SIG-M5 treated with dmso at 0.1 percent for 504 hours (cell line): ENCODE measurements at regions not wholly inside any gene's neighbourhood (a gene's known extent, or its start where the extent isn't known, plus 50 kb on each side); places are given as distances from the start of the nearest gene placed in this dataset.

ENCODE experiments used
- DNase-seq: peaks from one replicate; lab custom pipeline; 2025; ENCODE audit not compliant: unreplicated experiment; lab: John Stamatoyannopoulos, UW

GRCh38 chr5:107090506-107090905 lies 580.2 kb downstream of the EFNA5 start:
- no peak for DNase-seq

GRCh38 chr5:107088907-107089306 lies 581.8 kb downstream of the EFNA5 start:
- no peak for DNase-seq

GRCh38 chr5:107085572-107085971 lies 585.2 kb downstream of the EFNA5 start:
- no peak for DNase-seq

- DNase-seq: no peak
Observed at GRCh38 chr5:107074996-107075395, 595.7 kb downstream of the EFNA5 start.

- DNase-seq: no peak
Observed at GRCh38 chr5:107072967-107073366, 597.8 kb downstream of the EFNA5 start.

GRCh38 chr5:107072440-107072839 lies 598.3 kb downstream of the EFNA5 start:
- DNase-seq: no peak

- no peak for DNase-seq
Observed at GRCh38 chr5:107068782-107069181, 602.0 kb downstream of the EFNA5 start.

- no peak for DNase-seq
Observed at GRCh38 chr5:107067395-107067794, 603.3 kb downstream of the EFNA5 start.

- DNase-seq: no peak
Observed at GRCh38 chr5:107063511-107063910, 607.2 kb downstream of the EFNA5 start.

GRCh38 chr5:107058803-107059202 lies 611.9 kb downstream of the EFNA5 start:
- no peak for DNase-seq

GRCh38 chr5:107058235-107058634 lies 612.5 kb downstream of the EFNA5 start:
- no peak for DNase-seq

- no peak for DNase-seq
Observed at GRCh38 chr5:107056278-107056677, 614.5 kb downstream of the EFNA5 start.

- DNase-seq: no peak
Observed at GRCh38 chr5:107047048-107047447, 623.7 kb downstream of the EFNA5 start.

- no peak for DNase-seq
Observed at GRCh38 chr5:107043665-107044064, 627.1 kb downstream of the EFNA5 start.

- no peak for DNase-seq
Observed at GRCh38 chr5:107040907-107041306, 629.8 kb downstream of the EFNA5 start.

- DNase-seq: no peak
Observed at GRCh38 chr5:107032629-107033028, 638.1 kb downstream of the EFNA5 start.

- DNase-seq: no peak
Observed at GRCh38 chr5:107028938-107029337, 641.8 kb downstream of the EFNA5 start.

- DNase-seq: no peak
Observed at GRCh38 chr5:107025712-107026497, 644.8 kb downstream of the EFNA5 start.

- no peak for DNase-seq
Observed at GRCh38 chr5:107023732-107024131, 647.0 kb downstream of the EFNA5 start.

GRCh38 chr5:107021575-107021974 lies 649.2 kb downstream of the EFNA5 start:
- no peak for DNase-seq

GRCh38 chr5:107020626-107021025 lies 650.1 kb downstream of the EFNA5 start:
- DNase-seq: peak; percentile 42

GRCh38 chr5:107017616-107018015 lies 653.1 kb downstream of the EFNA5 start:
- no peak for DNase-seq

- no peak for DNase-seq
Observed at GRCh38 chr5:107012371-107012770, 658.4 kb downstream of the EFNA5 start.
